ENCODE measurements at regions not wholly inside any gene's neighbourhood (a gene's known extent, or its start where the extent isn't known, plus 50 kb on each side); places are given as distances from the start of the nearest gene placed in this dataset.

- FAIRE-seq, result no peak
Observed at GRCh38 chr12:72829838-72830237, 557.7 kb downstream of the TRHDE start.

DNA sequence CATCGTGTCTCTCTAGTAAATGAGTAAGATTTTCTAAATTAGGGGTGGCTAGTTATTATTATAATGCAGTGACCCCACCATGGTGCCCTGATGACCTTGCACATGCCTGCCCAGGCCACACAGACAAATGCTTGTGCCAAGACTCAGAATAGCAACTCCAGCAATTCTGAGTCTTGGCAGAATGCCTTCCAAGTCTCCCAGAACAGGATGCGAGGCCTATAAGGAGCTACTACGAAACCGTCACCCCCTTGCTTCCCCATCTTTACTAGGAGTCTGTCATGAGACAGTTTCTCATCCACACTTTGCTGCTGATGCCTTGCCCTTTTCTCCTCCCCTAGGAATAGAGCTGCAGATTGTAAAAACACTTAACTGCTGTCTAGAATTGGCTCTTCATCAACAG lies 559.9 kb downstream of the TRHDE start:
- DNase-seq (ENCODE audit: low read depth, low spot score) (no peak), FAIRE-seq (no peak)
- Histone ChIP-seq H3K4me1 (ENCODE audit: control insufficient read depth, extremely low read depth, insufficient read depth, low read length) (no peaks in the 10 kb centered on the region), H3K4me3 (ENCODE audit: control insufficient read depth in 2 of 3, extremely low read depth in 1 of 3, insufficient read depth in 2 of 3, low read depth in 1 of 3, low read length in 3 of 3) (no peak overlapping the region), H3K27me3 (ENCODE audit: control insufficient read depth, extremely low read depth, insufficient read depth, low read length) (no peaks in the 10 kb centered on the region), H3K36me3 (ENCODE audit: control insufficient read depth in 2 of 2, extremely low read depth in 1 of 2, insufficient read depth in 2 of 2, low read length in 2 of 2) (no peaks in the 10 kb centered on the region), H3K9me1 (ENCODE audit: control insufficient read depth, extremely low read depth, insufficient read depth, low read length) (no peaks in the 10 kb centered on the region), H3K27ac (ENCODE audit: control insufficient read depth, insufficient read depth, low read length) (no peak overlapping the region), H3K9ac (ENCODE audit: control insufficient read depth, extremely low read depth, insufficient read depth, low read length) (no peak overlapping the region), H3K79me2 (ENCODE audit: control insufficient read depth, insufficient read depth, low read length) (no peaks in the 10 kb centered on the region), H3K4me2 (ENCODE audit: control insufficient read depth, extremely low read depth, insufficient read depth, low read depth, low read length) (no peak overlapping the region), H4K20me1 (ENCODE audit: control insufficient read depth, extremely low read depth, insufficient read depth, low read length) (no peaks in the 10 kb centered on the region), H2AFZ (ENCODE audit: control insufficient read depth, low read length) (no peak overlapping the region), H3K9me3 (ENCODE audit: control insufficient read depth, low read depth, low read length) (no peaks in the 10 kb centered on the region)
- TF ChIP-seq EZH2 (IDR thresholded peaks at IDR 0.05; ENCODE audit: low read length) (no peak), CTCF (optimal IDR thresholded peaks at IDR 0.05 in 1 of 3, IDR thresholded peaks at IDR 0.05 in 1 of 3, conservative IDR thresholded peaks at IDR 0.05 in 1 of 3; ENCODE audit: extremely low read depth in 1 of 3, insufficient read depth in 2 of 3, low read length in 3 of 3) (no peak)
- dilution Hi-C loops (cut with MboI; ENCODE audit: extremely low pct_ligation_motif_present, low sequenced_read_pairs), result no loop called here

More at GRCh38 chr12:72829838-72830237, 557.7 kb downstream of the TRHDE start:
- H3K36me3 ChIP-seq (ENCODE audit: control insufficient read depth in 2 of 2, extremely low read depth in 1 of 2, insufficient read depth in 2 of 2, low read length in 2 of 2), result no peaks in the 10 kb centered on the region
- no peak overlapping the region for H2AFZ ChIP-seq (ENCODE audit: control insufficient read depth, low read length)
- dilution Hi-C loops (cut with MboI; ENCODE audit: extremely low pct_ligation_motif_present, low sequenced_read_pairs), result no loop called here
- H3K4me2 ChIP-seq (ENCODE audit: control insufficient read depth, extremely low read depth, insufficient read depth, low read depth, low read length), result no peak overlapping the region
- no peaks in the 10 kb centered on the region for H4K20me1 ChIP-seq (ENCODE audit: control insufficient read depth, extremely low read depth, insufficient read depth, low read length)
- no peak overlapping the region for H3K4me3 ChIP-seq (ENCODE audit: control insufficient read depth in 2 of 3, extremely low read depth in 1 of 3, insufficient read depth in 2 of 3, low read depth in 1 of 3, low read length in 3 of 3)
- no peaks in the 10 kb centered on the region for H3K4me1 ChIP-seq (ENCODE audit: control insufficient read depth, extremely low read depth, insufficient read depth, low read length)
- no peak overlapping the region for H3K27ac ChIP-seq (ENCODE audit: control insufficient read depth, insufficient read depth, low read length)
- no peaks in the 10 kb centered on the region for H3K27me3 ChIP-seq (ENCODE audit: control insufficient read depth, extremely low read depth, insufficient read depth, low read length)
- no peaks in the 10 kb centered on the region for H3K9me1 ChIP-seq (ENCODE audit: control insufficient read depth, extremely low read depth, insufficient read depth, low read length)
- no peaks in the 10 kb centered on the region for H3K9me3 ChIP-seq (ENCODE audit: control insufficient read depth, low read depth, low read length)
- H3K79me2 ChIP-seq (ENCODE audit: control insufficient read depth, insufficient read depth, low read length), result no peaks in the 10 kb centered on the region
- H3K9ac ChIP-seq (ENCODE audit: control insufficient read depth, extremely low read depth, insufficient read depth, low read length), result no peak overlapping the region
- DNase-seq (ENCODE audit: low read depth, low spot score), result no peak
- TF ChIP-seq CTCF (optimal IDR thresholded peaks at IDR 0.05 in 1 of 3, IDR thresholded peaks at IDR 0.05 in 1 of 3, conservative IDR thresholded peaks at IDR 0.05 in 1 of 3; ENCODE audit: extremely low read depth in 1 of 3, insufficient read depth in 2 of 3, low read length in 3 of 3), result no peak
- no peak for TF ChIP-seq EZH2 (IDR thresholded peaks at IDR 0.05; ENCODE audit: low read length)

Measured in keratinocyte (primary cell).